CD4-positive, alpha-beta memory T cell (primary cell): ENCODE measurements at regions not wholly inside any gene's neighbourhood (a gene's known extent, or its start where the extent isn't known, plus 50 kb on each side); places are given as distances from the start of the nearest gene placed in this dataset.

Experiments used
- CTCF ChIA-PET: fragments of 350-600 bp; sonication (Branson Sonifier 250); formaldehyde crosslinking; loops from one replicate; lab custom pipeline; 2021; ENCODE audit warnings: inconsistent platforms; ENCODE audit not compliant: partially characterized antibody; lab: Charles Lee
- POLR2A ChIA-PET: fragments of 350-600 bp; sonication (Branson Sonifier 250); formaldehyde crosslinking; loops from one replicate; lab custom pipeline; 2021; ENCODE audit not compliant: partially characterized antibody; lab: Charles Lee
- DNase-seq, 5 donors: peaks; one replicate each; pipeline versions ENCODE4 v3.0.0 to v3.0.0-alpha.2; 2020 to 2022; ENCODE audit warnings: mixed read lengths in 1 of 5
- H3K27ac ChIP-seq: one replicate; pipeline ENCODE4 v1.7.0; 2013; ENCODE audit warnings: low read depth, low read length
- H3K27me3 ChIP-seq: 2 replicates; pipeline ENCODE4 v1.7.0; 2013; ENCODE audit warnings: mild to moderate bottlenecking, low read length, moderate library complexity; ENCODE audit not compliant: insufficient read depth
- H3K36me3 ChIP-seq: 2 replicates; pipeline ENCODE4 v1.7.0; 2013; ENCODE audit warnings: mild to moderate bottlenecking, low read length, moderate library complexity; ENCODE audit not compliant: insufficient read depth
- H3K4me1 ChIP-seq: 2 replicates; pipeline ENCODE4 v1.7.0; 2013; ENCODE audit warnings: mild to moderate bottlenecking, low read length, moderate library complexity; ENCODE audit not compliant: insufficient read depth
- H3K4me3 ChIP-seq, 2 donors: one replicate each; pipeline ENCODE4 v1.7.0; 2013; ENCODE audit warnings: low read length in 2 of 2, mild to moderate bottlenecking in 1 of 2
- H3K9me3 ChIP-seq, 2 donors: one replicate each; pipeline ENCODE4 v1.7.0; 2013; ENCODE audit warnings: low read length in 2 of 2, control low read depth in 1 of 2; ENCODE audit not compliant: control insufficient read depth in 1 of 2
- H3K27ac Mint-ChIP-seq, 7 donors: one replicate each; pipeline ENCODE4 v1.8.0; 2020 to 2021; ENCODE audit warnings: mixed read lengths in 7 of 7, mild to moderate bottlenecking in 6 of 7, inconsistent platforms in 3 of 7, moderate library complexity in 3 of 7
- H3K27me3 Mint-ChIP-seq, 2 donors: one replicate each; pipeline ENCODE4 v1.8.0; 2020 to 2021; ENCODE audit warnings: mixed read lengths in 2 of 2
- H3K36me3 Mint-ChIP-seq, 2 donors: one replicate each; pipeline ENCODE4 v1.8.0; 2020 to 2021; ENCODE audit warnings: mixed read lengths in 2 of 2, inconsistent platforms in 1 of 2, mild to moderate bottlenecking in 1 of 2
- H3K4me1 Mint-ChIP-seq, 4 donors: one replicate each; pipeline ENCODE4 v1.8.0; 2020 to 2021; ENCODE audit warnings: mixed read lengths in 4 of 4, mild to moderate bottlenecking in 1 of 4
- H3K4me3 Mint-ChIP-seq, 8 donors: one replicate each; pipeline ENCODE4 v1.8.0; 2020 to 2021; ENCODE audit warnings: mixed read lengths in 8 of 8, mild to moderate bottlenecking in 7 of 8, moderate library complexity in 6 of 8, inconsistent platforms in 3 of 8
- H3K9me3 Mint-ChIP-seq, 8 donors: one replicate each; pipeline ENCODE4 v1.8.0; 2020 to 2021; ENCODE audit warnings: mixed read lengths in 8 of 8, mild to moderate bottlenecking in 5 of 8, inconsistent platforms in 3 of 8, moderate library complexity in 1 of 8
- intact Hi-C: fragments of 100-400 bp; cut with micrococcal nuclease; formaldehyde crosslinking; loops from one replicate; pipeline ENCODE4 v1.15.1; 2023

GRCh38 chr5:174288439-174288838, 242.9 kb downstream of the NSG2 start:
- DNase-seq, result no peak
- no peaks in the 10 kb centered on the region for H3K9me3 ChIP-seq
- no peaks in the 10 kb centered on the region for H3K27me3 ChIP-seq
- Mint-ChIP-seq H3K4me1 (no peaks in the 10 kb centered on the region), H3K27me3 (peaks cover 3 to 7% of the 10 kb centered on the region in 2 donors), H3K36me3 (no peaks in the 10 kb centered on the region), H3K9me3 (peaks cover 0 to 6% (median 1%) of the 10 kb centered on the region in 8 donors), H3K4me3 (no peak overlapping the region), H3K27ac (no peak overlapping the region)
- H3K36me3 ChIP-seq, result no peaks in the 10 kb centered on the region
- H3K4me3 ChIP-seq, result no peak overlapping the region
- intact Hi-C loops, result no loop called here
- CTCF ChIA-PET, result no interaction called here
- POLR2A ChIA-PET, result no interaction called here
- no peaks in the 10 kb centered on the region for H3K4me1 ChIP-seq
- H3K27ac ChIP-seq, result no peak overlapping the region

DNA sequence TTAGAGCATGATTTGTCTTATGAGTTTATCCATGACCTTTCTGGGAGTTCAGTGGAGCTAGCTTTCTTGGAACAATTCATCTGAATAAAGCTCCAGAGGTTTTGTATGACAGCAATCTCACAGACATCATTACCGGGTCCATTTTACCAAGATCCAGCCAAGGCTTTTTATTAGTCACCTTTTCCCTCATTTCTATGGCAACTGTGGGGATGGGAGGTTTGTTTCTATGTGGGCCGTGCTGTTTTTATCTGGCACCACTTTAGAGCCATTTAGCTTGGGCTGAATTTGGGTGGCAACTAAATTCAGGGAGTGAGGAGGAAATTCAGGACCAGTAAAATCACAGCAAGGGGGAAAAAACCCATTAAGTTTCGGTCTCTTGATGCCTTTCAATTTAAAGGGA, 245.7 kb downstream of the NSG2 start:
- no peaks in the 10 kb centered on the region for H3K4me1 Mint-ChIP-seq
- Histone ChIP-seq H3K4me3 (no peak overlapping the region), H3K36me3 (no peaks in the 10 kb centered on the region), H3K4me1 (no peaks in the 10 kb centered on the region), H3K27ac (no peak overlapping the region), H3K9me3 (no peaks in the 10 kb centered on the region), H3K27me3 (no peaks in the 10 kb centered on the region)
- no peak overlapping the region for H3K27ac Mint-ChIP-seq
- H3K27me3 Mint-ChIP-seq, result peaks cover 2 to 6% of the 10 kb centered on the region in 2 donors
- CTCF ChIA-PET, result no interaction called here
- DNase-seq, result no peak
- intact Hi-C loops, result no loop called here
- H3K36me3 Mint-ChIP-seq, result no peaks in the 10 kb centered on the region
- H3K4me3 Mint-ChIP-seq, result no peak overlapping the region
- peaks cover 0 to 7% (median 0%) of the 10 kb centered on the region in 8 donors for H3K9me3 Mint-ChIP-seq
- POLR2A ChIA-PET, result no interaction called here

GRCh38 chr5:174292348-174292747, 246.8 kb downstream of the NSG2 start:
- no peak overlapping the region for H3K4me3 ChIP-seq
- POLR2A ChIA-PET, result no interaction called here
- no peaks in the 10 kb centered on the region for H3K4me1 Mint-ChIP-seq
- H3K9me3 Mint-ChIP-seq, result peaks cover 0 to 7% (median 1%) of the 10 kb centered on the region in 8 donors
- H3K27me3 Mint-ChIP-seq, result peaks cover 2 to 6% of the 10 kb centered on the region in 2 donors
- no peak overlapping the region for H3K4me3 Mint-ChIP-seq
- no peaks in the 10 kb centered on the region for H3K4me1 ChIP-seq
- no peaks in the 10 kb centered on the region for H3K36me3 Mint-ChIP-seq
- no peaks in the 10 kb centered on the region for H3K27me3 ChIP-seq
- no peaks in the 10 kb centered on the region for H3K36me3 ChIP-seq
- H3K27ac Mint-ChIP-seq, result no peak overlapping the region
- H3K27ac ChIP-seq, result no peak overlapping the region
- intact Hi-C loops, result no loop called here
- CTCF ChIA-PET, result no interaction called here
- DNase-seq, result no peak
- no peaks in the 10 kb centered on the region for H3K9me3 ChIP-seq

DNA sequence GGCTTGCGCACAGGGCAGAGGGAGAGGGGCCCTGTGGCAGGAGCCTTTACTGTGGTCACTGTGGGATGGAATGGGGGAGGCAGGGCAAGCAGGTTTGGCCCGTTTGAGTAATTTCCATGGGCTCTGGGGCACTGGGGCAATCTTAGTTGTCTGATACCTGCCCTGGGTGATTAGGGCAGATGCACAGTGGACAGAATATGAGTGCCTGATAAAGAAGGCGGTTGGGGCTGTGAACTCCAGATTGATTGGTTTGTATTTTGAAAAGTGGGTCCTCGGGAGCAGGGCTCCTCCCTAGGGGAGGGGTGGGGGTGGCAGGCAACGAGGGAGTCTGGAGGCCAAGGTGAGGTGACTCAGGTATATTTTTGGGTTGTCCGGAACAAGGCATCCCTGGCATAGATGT, 247.5 kb downstream of the NSG2 start:
- Histone ChIP-seq H3K4me1 (no peaks in the 10 kb centered on the region), H3K27ac (no peak overlapping the region), H3K36me3 (no peaks in the 10 kb centered on the region), H3K4me3 (no peak overlapping the region), H3K27me3 (no peaks in the 10 kb centered on the region), H3K9me3 (no peaks in the 10 kb centered on the region)
- intact Hi-C loops, result no loop called here
- H3K9me3 Mint-ChIP-seq, result peaks cover 0 to 7% (median 1%) of the 10 kb centered on the region in 8 donors
- DNase-seq, result no peak
- H3K27ac Mint-ChIP-seq, result no peak overlapping the region
- no peak overlapping the region for H3K4me3 Mint-ChIP-seq
- no peaks in the 10 kb centered on the region for H3K36me3 Mint-ChIP-seq
- peaks cover 2 to 6% of the 10 kb centered on the region in 2 donors for H3K27me3 Mint-ChIP-seq
- ChIA-PET POLR2A (no interaction called here), CTCF (no interaction called here)
- H3K4me1 Mint-ChIP-seq, result no peaks in the 10 kb centered on the region

- H3K36me3 Mint-ChIP-seq, result no peaks in the 10 kb centered on the region
- H3K9me3 ChIP-seq, result no peaks in the 10 kb centered on the region
- no peaks in the 10 kb centered on the region for H3K36me3 ChIP-seq
- no peak overlapping the region for H3K27ac Mint-ChIP-seq
- peaks cover 0 to 7% (median 1%) of the 10 kb centered on the region in 8 donors for H3K9me3 Mint-ChIP-seq
- H3K27ac ChIP-seq, result no peak overlapping the region
- no peaks in the 10 kb centered on the region for H3K27me3 ChIP-seq
- H3K4me1 ChIP-seq, result no peaks in the 10 kb centered on the region
- ChIA-PET POLR2A (no interaction called here), CTCF (no interaction called here)
- H3K27me3 Mint-ChIP-seq, result peaks cover 2 to 6% of the 10 kb centered on the region in 2 donors
- no peaks in the 10 kb centered on the region for H3K4me1 Mint-ChIP-seq
- intact Hi-C loops, result no loop called here
- no peak for DNase-seq
- no peak overlapping the region for H3K4me3 Mint-ChIP-seq
- no peak overlapping the region for H3K4me3 ChIP-seq
Observed at GRCh38 chr5:174293481-174293880, 248.0 kb downstream of the NSG2 start.

- Histone ChIP-seq H3K36me3 (no peaks in the 10 kb centered on the region), H3K27me3 (no peaks in the 10 kb centered on the region), H3K9me3 (no peaks in the 10 kb centered on the region), H3K4me3 (no peak overlapping the region), H3K4me1 (no peaks in the 10 kb centered on the region), H3K27ac (no peak overlapping the region)
- Mint-ChIP-seq H3K27ac (no peak overlapping the region), H3K4me3 (no peak overlapping the region), H3K36me3 (no peaks in the 10 kb centered on the region), H3K4me1 (no peaks in the 10 kb centered on the region), H3K9me3 (peaks cover 0 to 7% (median 5%) of the 10 kb centered on the region in 8 donors), H3K27me3 (peaks cover 4 to 6% of the 10 kb centered on the region in 2 donors)
- no peak for DNase-seq
- CTCF ChIA-PET, result interaction anchor here (1.4 kb wide), 2 partner anchors 15 to 17 kb away, joined by 4 read pairs; no protein-coding TSS in a partner anchor
- intact Hi-C loops, result no loop called here
- POLR2A ChIA-PET, result no interaction called here
Observed at GRCh38 chr5:174294891-174295620, 249.6 kb downstream of the NSG2 start.

GRCh38 chr5:174295702-174296436, 250.4 kb downstream of the NSG2 start:
- ChIA-PET CTCF (interaction anchor here (1.4 kb wide), 2 partner anchors 14 to 16 kb away, joined by 4 read pairs; no protein-coding TSS in a partner anchor), POLR2A (no interaction called here)
- no peak overlapping the region for H3K27ac Mint-ChIP-seq
- H3K27me3 Mint-ChIP-seq, result peaks cover 4 to 6% of the 10 kb centered on the region in 2 donors
- H3K36me3 Mint-ChIP-seq, result no peaks in the 10 kb centered on the region
- DNase-seq, result no peak
- intact Hi-C loops, result no loop called here
- no peaks in the 10 kb centered on the region for H3K4me1 ChIP-seq
- no peaks in the 10 kb centered on the region for H3K4me1 Mint-ChIP-seq
- H3K4me3 ChIP-seq, result no peak overlapping the region
- peaks cover 0 to 12% (median 5%) of the 10 kb centered on the region in 8 donors for H3K9me3 Mint-ChIP-seq
- H3K9me3 ChIP-seq, result no peaks in the 10 kb centered on the region
- no peaks in the 10 kb centered on the region for H3K36me3 ChIP-seq
- no peak overlapping the region for H3K4me3 Mint-ChIP-seq
- no peak overlapping the region for H3K27ac ChIP-seq
- H3K27me3 ChIP-seq, result no peaks in the 10 kb centered on the region
